ENCODE measurements at regions not wholly inside any gene's neighbourhood (a gene's known extent, or its start where the extent isn't known, plus 50 kb on each side); places are given as distances from the start of the nearest gene placed in this dataset.

DNA sequence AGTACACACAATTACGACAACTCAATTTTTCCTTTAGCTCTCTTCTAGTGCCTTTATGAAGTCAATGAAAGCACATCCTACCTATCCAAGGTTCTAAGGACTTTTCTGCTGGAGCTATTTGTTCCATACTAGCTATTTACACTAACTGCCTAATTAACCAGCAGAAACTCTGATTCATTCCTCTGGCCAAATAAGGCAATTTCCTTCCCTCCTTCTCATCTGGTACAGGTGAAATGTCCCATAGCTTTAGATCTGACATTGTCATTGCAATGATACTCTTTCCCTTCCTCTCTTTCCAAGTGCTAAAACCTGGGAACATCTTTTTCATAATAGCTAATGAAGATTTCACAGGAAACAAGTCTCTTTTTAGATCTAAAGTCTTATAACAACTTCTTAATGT, 521.7 kb downstream of the SOX2 start:
- DNase-seq, result no peak

DNA sequence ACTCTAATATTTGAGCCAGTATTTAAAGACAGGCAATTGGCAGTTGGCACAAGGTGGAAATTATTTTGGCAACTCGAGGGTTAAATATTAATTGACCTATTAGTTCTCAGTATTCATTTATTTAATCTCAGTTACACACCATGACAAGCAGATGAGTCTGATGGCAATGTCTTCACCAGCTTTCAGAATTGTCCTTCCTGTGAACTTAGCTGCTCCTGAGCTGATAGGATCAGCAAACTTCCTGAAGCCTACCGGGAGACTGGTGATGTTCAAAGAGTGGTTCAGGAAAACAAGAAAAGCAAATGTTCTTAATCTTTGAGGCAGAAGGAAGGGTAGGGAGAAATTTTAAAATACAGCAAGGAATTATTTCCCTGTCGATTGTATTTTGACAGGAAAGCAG, 522.2 kb downstream of the SOX2 start:
- no peak for DNase-seq

DNA sequence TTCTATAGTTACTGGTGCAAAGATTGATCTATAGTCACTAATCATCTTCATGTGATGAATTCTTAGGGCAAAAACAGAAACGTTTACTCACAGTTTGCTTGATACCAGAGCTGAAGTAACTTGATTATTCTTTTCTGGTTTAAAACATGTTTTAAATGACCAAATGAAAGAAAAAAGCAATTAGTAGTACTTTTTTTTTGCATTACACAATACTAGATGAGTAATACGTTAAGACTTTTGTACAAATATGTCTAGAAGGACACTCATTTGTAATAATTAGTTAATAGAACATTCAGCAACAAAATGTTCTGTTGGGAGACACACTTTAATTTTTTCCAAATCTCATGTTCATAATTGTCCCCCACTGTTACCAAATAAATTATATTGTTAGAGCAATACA, 523.2 kb downstream of the SOX2 start:
- no peak for DNase-seq

DNA sequence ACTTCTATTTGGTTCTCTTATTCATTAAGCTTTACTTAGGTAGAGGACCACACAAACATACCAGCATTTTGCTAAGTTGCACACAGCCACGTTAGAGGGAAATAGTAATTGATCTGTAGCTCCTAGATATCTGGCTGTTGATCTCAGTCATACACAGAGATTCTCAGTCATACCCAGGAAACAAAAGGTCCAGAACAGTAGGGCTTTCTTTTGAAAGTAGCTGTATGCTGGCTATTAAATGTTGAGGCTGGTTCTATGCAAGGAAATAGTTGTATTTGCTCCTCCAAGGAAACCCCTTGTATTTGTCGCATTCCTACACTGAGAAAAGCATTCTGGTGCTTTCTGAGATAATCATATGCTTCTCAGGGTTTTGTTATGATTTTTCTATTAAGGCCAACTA, 523.8 kb downstream of the SOX2 start:
- no peak for DNase-seq

DNA sequence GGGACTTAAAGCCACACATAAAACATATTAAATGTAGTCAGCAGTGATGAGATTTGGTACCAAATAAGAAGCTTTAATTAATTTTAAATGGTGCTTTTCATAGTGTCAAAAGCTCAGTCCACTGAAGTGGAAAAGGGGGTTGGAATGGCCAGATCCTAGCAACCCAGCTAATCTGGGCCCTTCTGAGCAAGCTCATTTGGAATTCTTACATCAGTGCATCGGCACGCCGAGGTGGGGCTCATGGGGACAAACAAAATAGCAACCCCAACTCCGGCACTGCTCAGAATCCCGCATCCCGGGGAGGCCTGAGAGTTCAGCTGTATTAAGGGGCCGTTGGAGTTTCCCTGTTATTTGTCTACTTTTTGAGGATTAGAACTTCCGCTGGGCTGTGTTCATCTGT, 526.4 kb downstream of the SOX2 start:
- DNase-seq, result no peak

DNA sequence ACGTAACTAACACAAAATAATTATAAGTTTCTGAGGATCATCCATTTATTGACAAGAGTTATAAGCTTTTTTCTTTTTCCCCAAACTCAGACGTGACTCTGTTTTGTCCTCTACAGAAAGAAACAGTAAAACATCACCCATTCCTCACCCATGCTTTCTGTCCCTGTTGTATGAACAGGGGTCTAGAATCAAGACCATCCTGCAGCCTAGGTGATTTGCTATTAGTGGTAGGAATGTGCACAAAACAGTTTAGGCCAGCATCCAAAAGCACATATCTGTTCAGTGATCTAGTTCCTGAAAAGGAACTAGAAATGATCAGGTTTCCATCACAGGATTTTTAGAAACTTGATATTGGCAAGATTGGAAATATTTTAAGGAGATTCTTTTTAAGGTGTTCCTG, 527.6 kb downstream of the SOX2 start:
- no peak for DNase-seq

DNA sequence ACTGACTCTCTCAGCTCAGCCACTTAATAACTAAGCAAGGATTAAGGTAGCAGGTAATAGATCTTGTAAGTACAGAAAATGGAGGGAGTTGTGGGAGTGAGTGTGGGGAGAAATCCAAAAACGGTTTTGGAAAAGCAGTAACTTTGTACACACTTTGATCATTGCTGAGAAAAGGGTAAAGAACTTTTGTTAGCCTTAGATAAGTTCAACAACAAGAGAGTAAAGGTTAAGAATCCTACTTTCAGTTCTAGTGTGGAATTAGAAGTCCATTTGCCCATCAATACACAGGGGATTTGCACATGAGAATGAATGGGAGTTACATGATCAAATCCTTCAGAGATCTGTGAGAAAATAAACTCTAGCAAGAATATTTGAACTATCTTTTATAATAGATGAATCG, 528.7 kb downstream of the SOX2 start:
- no peak for DNase-seq

DNA sequence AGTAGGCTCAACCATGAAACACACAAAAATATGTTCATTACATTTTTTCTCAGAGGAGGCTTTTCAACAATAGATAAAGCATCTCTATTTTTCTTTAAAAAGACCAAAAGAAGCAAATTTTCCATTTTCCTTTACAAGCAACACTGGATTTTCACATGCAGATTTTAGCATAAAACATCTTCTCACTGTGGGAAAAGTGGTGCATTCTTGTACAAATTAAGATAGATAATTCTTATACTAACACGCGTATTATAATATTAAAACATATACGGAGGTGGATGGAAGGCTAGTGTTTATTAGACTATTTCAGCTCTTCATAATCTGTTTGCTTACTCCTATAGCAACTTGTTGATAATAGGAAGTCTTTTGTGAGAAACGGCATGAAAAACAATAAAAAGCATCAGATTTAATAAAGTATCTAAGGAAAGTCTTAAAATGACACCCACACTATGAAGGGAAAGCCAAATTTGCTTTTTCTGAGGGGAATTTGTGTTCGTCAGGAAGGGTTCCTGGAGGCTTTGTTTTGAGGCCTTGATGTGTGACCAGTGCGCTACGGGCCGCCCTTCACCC, 529.6 kb downstream of the SOX2 start:
- DNase-seq, result no peak

DNA sequence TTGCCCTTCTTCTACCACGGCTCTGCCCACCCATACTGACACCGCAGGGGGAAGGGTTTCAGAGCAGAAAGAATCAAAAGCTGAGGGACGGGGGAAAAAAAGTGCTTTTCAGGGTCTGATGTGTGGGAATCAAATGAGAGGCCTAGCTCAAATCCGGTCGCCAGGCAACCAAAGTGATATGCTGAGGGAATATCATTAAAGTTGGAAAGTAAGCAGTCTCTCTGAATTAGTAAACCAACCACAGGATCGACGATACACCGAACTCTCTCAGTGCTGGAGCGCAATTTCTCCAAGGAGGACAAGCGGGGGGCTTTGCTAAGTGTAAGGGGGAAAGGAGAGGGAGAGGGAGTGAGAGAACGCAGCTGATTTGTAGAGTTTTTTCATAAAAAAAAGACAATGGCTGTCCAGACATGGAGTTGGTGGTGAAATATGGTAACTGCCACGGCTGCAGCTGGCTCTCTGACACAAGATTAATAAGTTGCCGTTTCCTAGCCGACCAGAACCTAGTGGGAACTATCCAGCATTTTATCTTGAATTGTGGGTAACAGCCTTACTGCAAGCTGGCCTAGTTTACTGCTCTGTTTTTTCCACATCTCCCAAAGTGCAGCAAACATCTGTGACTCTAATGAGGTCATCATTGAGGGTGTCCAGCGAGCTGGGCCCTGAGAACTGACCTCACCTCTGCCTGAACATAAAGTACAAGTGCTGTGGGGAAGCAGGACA, 530.2 kb downstream of the SOX2 start:
- DNase-seq, result no peak

DNA sequence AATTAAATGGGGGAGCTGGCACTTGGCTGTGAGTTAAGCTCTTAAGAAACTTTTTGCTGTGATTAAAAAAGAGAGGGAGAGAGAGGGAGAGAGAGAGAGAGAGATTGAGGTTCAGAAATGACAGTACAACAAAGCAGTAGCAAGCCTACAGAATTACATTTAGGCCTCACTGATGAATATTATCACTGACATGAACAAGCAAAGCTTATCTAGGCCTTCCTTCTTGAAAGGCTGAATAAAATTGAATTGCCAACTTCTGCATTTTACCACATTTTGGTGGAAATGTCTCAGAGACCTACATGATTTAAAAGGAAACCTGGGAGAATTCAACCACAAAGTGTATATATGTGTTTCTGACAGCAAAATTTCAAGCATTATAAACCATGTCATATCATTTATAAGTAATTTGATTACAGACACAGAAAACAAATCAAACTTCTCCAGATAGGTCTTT, 530.8 kb downstream of the SOX2 start:
- DNase-seq, result no peak

DNA sequence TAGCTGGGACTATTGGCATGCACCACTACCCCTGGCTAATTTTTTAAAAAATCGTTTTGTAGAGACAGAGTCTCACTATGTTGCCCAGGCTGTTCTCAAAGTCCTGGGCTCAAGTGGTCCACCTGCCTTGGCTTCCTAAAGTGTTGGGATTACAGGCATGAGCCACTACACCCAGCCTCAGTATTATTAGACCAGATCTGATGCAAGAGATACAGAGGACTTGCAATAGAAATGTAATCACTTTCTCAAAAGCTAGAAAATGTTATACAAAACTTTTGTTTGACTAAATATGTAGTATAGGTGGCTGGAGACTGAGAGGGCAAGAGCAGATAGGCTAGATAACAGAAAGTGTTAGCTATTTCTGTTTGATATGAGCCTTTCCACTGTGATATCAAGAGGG, 531.9 kb downstream of the SOX2 start:
- DNase-seq, result no peak

DNA sequence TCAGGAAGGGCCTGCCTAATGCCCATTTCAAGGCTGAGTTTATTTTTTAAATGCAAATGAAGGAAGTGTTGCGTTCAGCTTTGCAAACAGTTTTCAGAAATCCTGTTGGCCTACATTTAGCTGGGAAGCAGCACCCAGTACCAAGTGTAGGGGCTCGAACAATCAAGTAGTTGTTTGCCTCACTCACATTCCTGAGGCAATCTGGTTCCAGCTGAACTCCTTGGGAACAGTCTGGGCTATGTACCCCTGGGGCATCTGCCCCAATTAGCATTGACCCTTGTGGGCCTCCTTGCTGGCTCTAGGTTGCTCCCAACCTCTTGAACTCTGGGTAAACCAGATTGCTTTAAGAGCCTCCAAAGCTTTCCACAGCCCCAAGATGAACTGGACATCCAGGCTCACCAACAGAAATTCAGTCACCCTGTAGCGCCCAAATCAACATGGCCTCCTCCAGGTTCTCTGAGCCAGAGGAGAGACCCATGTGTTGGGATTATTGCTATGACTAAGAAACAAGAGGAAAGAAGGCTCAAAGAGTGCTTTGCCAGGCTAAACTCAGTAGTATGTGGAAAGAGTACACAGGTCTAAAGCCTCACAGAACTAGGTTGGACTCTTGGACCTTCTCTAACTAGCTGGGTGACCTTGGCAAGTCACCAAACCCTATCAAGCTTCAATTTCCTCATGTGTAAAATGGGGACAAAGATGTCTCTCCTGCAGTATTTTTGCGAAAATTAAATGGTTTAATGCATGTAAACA, 532.7 kb downstream of the SOX2 start:
- DNase-seq, result no peak

DNA sequence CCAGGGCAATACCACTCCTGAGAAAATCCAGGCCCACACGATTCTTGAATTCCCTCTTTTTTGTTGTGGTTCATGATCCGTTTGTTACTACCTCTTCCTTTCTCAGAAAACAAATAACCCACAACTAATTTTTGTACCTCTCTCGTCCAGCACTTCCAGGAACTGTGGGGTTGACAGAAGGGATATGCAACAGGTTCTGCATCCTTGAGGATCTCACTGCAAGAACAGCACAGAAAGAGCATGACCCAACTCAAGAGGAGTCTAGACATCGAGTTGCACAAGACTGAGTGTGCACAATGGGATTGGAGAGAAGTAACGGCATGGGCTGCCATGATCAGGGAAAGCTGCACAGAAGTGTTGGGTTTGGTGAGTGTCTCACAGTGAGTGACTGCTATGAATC, 533.3 kb downstream of the SOX2 start:
- no peak for DNase-seq

DNA sequence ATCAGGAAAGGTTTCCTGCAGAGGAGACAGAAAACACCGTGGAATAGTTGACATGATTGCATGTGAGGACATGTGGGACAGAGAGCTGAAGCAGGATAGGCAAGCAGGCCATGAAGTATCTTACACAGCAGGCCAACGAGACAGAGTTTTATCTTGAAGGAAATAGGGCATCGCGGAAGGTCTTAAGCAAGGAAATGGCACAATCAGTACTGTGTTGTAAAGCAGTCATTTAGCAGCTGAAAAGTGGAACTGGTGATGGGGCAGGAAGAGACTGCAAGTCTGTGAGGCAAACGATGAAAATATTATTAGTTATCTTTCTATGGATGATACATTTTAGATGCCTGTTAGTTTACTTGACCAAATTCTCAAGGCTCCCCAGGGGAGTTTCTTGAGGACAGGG, 535.1 kb downstream of the SOX2 start:
- no peak for DNase-seq

DNA sequence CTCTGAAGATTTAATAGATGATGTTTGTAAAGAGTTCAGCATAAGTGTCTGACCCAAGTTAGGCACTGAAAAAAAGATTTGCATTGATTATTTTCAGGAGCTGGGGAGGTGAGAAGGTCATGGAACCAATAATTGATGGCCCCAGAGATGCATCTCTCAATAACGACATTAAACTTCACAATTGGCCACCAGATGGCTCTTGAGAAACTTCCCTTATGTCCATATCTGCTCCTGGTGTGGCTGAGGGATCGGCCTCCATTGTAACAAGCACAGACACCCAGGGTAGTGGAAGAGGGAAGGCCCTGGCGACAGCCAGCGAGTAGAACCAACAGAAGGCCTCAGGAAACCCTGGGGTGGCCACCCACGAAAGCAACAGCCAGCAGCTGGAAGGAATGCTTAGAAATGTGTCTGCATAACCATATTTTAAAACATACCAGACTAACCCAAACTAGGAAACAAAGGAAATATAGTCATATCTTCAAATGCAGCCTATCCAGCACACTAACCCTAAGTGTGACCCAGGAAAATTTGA, 536.7 kb downstream of the SOX2 start:
- DNase-seq, result no peak

DNA sequence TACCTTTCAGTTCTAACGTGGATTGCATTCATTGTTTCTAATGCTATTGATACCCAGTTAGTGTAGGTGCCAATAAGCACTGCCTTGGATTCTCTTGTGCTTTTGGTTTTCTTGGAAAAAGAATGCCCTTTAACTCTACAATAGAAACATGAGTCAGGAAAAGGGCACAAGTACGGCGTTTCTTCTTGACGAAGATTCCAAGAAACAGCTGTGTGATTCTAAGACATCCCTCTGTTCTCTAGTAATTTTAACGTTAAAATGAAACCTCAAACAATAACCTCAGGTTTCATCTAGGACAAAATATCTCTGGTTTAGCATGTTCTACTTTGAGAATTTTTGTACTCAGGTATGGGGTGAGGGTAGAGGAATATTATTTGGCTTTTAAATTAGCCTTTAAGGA, 540.5 kb upstream of the ATP11B start:
- no peak for DNase-seq

DNA sequence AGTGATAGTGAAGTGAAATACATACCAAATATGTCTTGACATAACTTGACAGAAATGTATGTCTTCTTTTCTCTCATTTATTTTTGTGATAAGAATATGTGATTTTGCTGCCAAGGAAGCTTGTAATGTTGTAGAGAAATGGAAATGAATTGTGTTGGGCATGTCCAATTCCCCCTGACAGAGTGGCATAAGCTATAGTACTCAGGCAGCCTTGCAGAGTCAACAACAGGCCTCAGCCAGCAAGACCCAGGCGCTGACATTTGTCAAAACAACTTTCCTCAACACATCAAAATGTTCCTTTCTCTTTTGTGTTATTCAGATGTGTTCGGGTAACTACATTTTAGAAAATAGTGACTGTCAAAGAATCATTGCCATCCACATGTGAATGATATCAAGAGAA, 538.1 kb upstream of the ATP11B start:
- DNase-seq, result no peak

DNA sequence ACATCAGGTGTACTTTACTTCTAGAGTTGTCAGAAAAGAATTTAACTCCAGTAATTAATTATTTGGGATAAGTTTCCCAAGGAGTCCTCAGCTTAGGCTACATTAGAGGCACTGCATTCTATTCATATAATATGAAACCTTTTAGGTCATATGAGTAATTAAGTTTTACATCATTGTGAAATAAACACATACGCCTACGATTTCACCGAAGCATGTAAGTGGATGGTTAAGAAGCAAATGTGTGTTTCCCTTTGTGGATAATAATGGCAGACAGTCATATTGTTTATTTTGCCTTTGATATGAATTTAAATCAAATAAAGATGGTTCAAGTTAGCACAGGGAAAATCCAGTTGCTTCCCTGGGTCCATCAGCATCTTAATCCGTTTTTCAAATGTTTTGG, 535.9 kb upstream of the ATP11B start:
- DNase-seq, result no peak

DNA sequence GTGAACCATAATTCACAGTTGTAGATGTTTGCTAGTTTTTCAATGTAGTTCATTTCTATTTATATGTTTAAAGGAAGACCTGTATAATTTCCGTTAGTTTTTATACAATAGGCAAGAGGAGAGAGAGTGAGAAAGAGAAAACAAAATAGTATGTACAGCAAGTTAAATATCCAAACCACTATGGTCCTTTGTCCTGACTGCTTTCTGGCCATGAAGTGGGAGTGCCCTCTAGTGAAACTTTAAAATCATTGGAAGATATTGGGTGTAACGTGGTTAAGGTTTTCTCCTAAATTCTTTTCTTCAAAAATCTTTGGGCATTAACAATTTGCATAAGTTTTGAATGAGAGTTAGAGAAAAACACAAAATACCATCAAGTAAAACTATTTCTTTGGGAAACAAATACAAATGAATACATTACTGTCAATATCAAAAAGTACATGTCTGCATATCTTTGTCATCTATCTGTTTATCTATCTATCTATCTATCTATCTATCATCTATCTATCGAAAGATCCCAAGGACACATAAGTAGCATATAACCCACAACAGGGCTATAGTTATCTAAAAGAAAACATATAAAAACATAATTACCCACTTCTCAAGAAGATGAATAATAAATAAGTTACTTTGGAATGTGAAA, 534.6 kb upstream of the ATP11B start:
- no peak for DNase-seq

DNA sequence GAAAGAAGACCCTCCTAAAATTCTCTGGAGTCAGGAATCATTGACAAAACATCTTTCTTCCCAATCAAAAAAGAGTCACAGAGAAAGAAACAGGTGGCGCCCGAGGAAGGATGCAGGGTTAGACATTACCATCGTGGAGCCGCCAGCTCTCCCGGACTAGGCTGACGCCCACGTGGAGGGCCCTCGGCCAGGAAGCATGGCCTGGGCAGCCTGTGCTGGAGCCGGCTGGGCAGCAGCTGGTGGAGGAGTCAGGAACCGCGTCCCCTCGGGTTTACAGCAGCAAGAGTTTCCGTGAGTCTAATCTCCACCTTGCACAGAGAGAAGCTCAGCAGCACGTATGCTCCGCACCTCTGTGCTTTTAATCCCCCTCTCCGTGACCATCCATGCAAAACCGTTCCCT, 533.7 kb upstream of the ATP11B start:
- no peak for DNase-seq

DNA sequence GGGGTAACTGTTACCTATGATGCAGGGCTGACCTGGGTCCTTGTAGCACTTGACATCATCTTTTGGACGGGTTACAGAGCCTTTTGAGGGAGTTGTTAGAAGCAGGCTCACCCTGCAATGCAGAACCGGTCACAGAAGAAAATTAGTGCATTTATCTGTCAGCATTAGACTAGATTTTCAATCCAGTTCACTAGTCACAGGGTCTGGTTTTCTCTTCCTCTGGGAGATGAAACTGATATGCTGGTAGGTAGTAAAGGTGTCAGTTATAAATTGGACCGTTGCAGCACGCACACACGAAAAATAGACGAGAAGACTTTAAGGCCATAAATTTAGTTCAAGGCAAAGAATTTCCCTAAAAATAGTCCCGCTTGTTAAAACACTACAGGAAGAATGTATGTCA, 532.3 kb upstream of the ATP11B start:
- no peak for DNase-seq

DNA sequence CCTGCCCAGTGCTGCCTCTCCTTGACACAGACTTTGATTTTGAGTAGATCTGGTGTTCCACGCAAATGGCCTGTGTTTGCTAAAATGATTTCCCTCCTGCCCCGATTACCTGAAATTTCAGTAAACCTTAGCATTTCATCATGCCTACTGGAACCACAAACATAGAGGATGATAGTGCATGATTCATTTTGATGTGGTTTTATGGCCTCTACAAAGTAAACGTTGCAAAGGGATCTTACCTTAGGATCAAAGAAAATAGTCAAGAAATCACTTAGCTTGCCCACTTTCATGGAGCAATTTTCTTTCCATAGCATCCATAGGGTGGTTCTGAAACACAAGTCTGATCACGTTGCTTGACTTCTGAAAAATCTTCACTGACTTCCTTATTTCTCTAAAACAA, 524.6 kb upstream of the ATP11B start:
- DNase-seq, result no peak

DNA sequence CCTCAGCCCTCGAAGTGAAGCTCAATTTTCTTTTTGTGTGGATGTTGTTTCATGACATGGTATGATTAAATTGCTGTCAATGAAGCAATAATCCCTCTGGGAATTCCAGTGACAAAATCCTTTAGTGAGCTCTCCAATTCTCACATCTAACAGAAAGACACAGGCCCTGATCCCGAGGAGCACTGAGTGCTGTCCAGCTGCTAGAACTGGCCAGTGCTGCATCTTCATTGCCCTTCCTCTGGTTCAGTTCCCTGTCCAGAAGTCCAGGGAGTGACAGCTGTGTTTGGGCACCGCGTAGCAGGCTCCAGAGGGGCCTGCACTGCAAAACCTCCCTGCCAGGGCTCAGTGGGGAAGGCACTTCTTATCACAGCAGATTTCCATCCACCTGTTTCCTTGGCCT, 516.8 kb upstream of the ATP11B start:
- no peak for DNase-seq

DNA sequence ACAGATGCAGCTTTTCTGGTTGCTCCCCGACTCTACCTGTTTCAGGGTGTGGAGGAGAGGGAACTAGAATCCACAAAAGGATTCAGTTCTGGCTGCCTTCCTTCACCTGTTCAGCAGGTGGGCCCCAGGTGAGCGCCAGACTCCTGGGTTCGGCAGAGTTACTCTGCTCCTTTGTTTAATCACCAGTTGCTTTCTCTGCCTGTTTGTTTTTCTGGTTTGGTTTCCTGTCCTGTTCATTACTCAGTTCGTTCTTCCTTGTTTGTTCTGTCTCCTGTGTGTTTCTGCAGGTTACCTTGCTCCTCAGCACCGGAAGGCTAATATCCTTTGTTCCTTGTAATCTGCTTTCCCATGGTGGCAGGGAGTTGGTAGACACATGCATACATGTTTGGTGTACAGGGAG, 508.5 kb upstream of the ATP11B start:
- DNase-seq, result no peak

Data from activated naive CD4-positive, alpha-beta T cell treated with anti-CD3 and anti-CD28 coated beads, Interleukin-2, amount 50 U/mL, for 16 hours (primary cell).